Ascending aorta (tissue), 2 donors: ENCODE measurements at regions not wholly inside any gene's neighbourhood (a gene's known extent, or its start where the extent isn't known, plus 50 kb on each side); places are given as distances from the start of the nearest gene placed in this dataset.

Experiments
- DNase-seq, 2 donors: peaks; one replicate each; pipeline ENCODE4 v3.0.0-alpha.2; 2019; ENCODE audit warnings: low spot score in 2 of 2
- H3K27ac ChIP-seq, 2 donors: fragments of 200-600 bp; sonication (generic); one replicate each; pipeline ENCODE4 v1.5.1; 2016 to 2017; ENCODE audit warnings: mild to moderate bottlenecking in 1 of 2
- H3K27me3 ChIP-seq: fragments of 200-600 bp; sonication (generic); one replicate; pipeline ENCODE4 v1.5.1; 2017
- H3K36me3 ChIP-seq, 2 donors: fragments of 200-600 bp; sonication (generic); one replicate each; pipeline ENCODE4 v1.5.1; 2016
- H3K4me1 ChIP-seq, 2 donors: fragments of 200-600 bp; sonication (generic); one replicate each; pipeline ENCODE4 v1.5.1; 2016 to 2017; ENCODE audit warnings: mild to moderate bottlenecking in 1 of 2
- H3K4me3 ChIP-seq, 2 donors: fragments of 200-600 bp; sonication (generic); one replicate each; pipeline ENCODE4 v1.5.1; 2016 to 2017; ENCODE audit warnings: mild to moderate bottlenecking in 1 of 2
- H3K9me3 ChIP-seq, 2 donors: fragments of 200-600 bp; sonication (generic); one replicate each; pipeline ENCODE4 v1.5.1; 2016
- CTCF ChIP-seq, 3 experiments: fragments of 200-600 bp in 2 of 3; fragments of 450-650 bp in 1 of 3; sonication (generic) in 2 of 3; IDR thresholded peaks; one replicate each; pipeline ENCODE4 v1.5.1; 2016 to 2019; ENCODE audit warnings: antibody characterized with exemption in 3 of 3, mild to moderate bottlenecking in 1 of 3, moderate library complexity in 1 of 3
- intact Hi-C: fragments of 100-400 bp; cut with DNase I; formaldehyde crosslinking; loops from one replicate; pipeline ENCODE4 v1.15.1; 2023

- DNase-seq, result no peak
- peaks cover 13 to 20% of the 10 kb centered on the region in 2 donors for H3K9me3 ChIP-seq
- H3K36me3 ChIP-seq, result no peaks in the 10 kb centered on the region
- intact Hi-C loops, result no loop called here
- no peaks in the 10 kb centered on the region for H3K27me3 ChIP-seq
- H3K4me1 ChIP-seq, result no peaks in the 10 kb centered on the region
- H3K27ac ChIP-seq, result no peak overlapping the region
- no peak overlapping the region for H3K4me3 ChIP-seq
- no peak for TF ChIP-seq CTCF (IDR thresholded peaks at IDR 0.05)
Observed at GRCh38 chr2:21996339-21996738, 872.6 kb downstream of the TDRD15 start.

GRCh38 chr2:21999522-21999921 lies 875.8 kb downstream of the TDRD15 start:
- intact Hi-C loops, result no loop called here

GRCh38 chr2:22002066-22002465 lies 878.3 kb downstream of the TDRD15 start:
- Histone ChIP-seq H3K9me3 (no peaks in the 10 kb centered on the region), H3K27ac (no peak overlapping the region), H3K27me3 (no peaks in the 10 kb centered on the region), H3K4me1 (no peaks in the 10 kb centered on the region), H3K4me3 (no peak overlapping the region), H3K36me3 (no peaks in the 10 kb centered on the region)
- no peak for DNase-seq
- intact Hi-C loops, result no loop called here
- TF ChIP-seq CTCF (IDR thresholded peaks at IDR 0.05), result no peak

More at GRCh38 chr2:21999522-21999921, 875.8 kb downstream of the TDRD15 start:
- H3K27me3 ChIP-seq, result no peaks in the 10 kb centered on the region
- H3K36me3 ChIP-seq, result no peaks in the 10 kb centered on the region
- no peak overlapping the region for H3K27ac ChIP-seq
- no peaks in the 10 kb centered on the region for H3K9me3 ChIP-seq
- no peaks in the 10 kb centered on the region for H3K4me1 ChIP-seq
- no peak for DNase-seq
- no peak overlapping the region for H3K4me3 ChIP-seq
- no peak for TF ChIP-seq CTCF (IDR thresholded peaks at IDR 0.05)

GRCh38 chr2:22003270-22003669 lies 879.5 kb downstream of the TDRD15 start:
- DNase-seq, result no peak
- Histone ChIP-seq H3K36me3 (no peaks in the 10 kb centered on the region), H3K27ac (no peak overlapping the region), H3K27me3 (no peaks in the 10 kb centered on the region), H3K4me1 (no peaks in the 10 kb centered on the region), H3K4me3 (no peak overlapping the region), H3K9me3 (no peaks in the 10 kb centered on the region)
- intact Hi-C loops, result no loop called here
- TF ChIP-seq CTCF (IDR thresholded peaks at IDR 0.05), result no peak

GRCh38 chr2:22011048-22011447 lies 887.3 kb downstream of the TDRD15 start:
- no peak for DNase-seq
- Histone ChIP-seq H3K9me3 (no peaks in the 10 kb centered on the region), H3K27me3 (no peaks in the 10 kb centered on the region), H3K36me3 (no peaks in the 10 kb centered on the region), H3K27ac (no peak overlapping the region), H3K4me3 (no peak overlapping the region), H3K4me1 (no peaks in the 10 kb centered on the region)
- no peak for TF ChIP-seq CTCF (IDR thresholded peaks at IDR 0.05)
- intact Hi-C loops, result no loop called here

GRCh38 chr2:22020091-22020742 lies 896.4 kb downstream of the TDRD15 start:
- DNase-seq, result no peak
- TF ChIP-seq CTCF (IDR thresholded peaks at IDR 0.05), result no peak
- Histone ChIP-seq H3K9me3 (no peaks in the 10 kb centered on the region), H3K4me1 (no peaks in the 10 kb centered on the region), H3K27ac (no peak overlapping the region), H3K36me3 (no peaks in the 10 kb centered on the region), H3K4me3 (no peak overlapping the region), H3K27me3 (no peaks in the 10 kb centered on the region)
- intact Hi-C loops, result no loop called here
